ENCODE measurements at regions not wholly inside any gene's neighbourhood (a gene's known extent, or its start where the extent isn't known, plus 50 kb on each side); places are given as distances from the start of the nearest gene placed in this dataset.

DNA sequence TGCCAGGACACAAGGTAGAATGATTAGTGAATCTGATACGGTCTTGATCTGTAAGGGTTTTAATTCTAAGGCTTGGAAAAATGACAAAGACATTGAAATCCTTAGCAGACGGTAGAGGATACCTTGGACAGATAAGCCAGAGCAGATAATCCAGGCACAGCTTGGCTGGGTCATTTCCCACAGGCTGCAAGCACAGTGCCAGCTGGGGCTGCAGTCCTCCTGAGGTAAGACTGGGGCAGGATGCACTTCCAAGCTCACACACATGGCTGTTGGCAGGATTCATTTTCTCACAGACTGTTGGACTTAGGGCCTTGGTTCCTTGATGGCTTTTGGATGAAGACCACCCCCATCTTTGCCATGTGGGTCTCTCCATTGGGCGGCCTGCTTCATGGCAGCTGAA, 63.2 kb upstream of the BMPER start:
- TF ChIP-seq, protein P1, sequence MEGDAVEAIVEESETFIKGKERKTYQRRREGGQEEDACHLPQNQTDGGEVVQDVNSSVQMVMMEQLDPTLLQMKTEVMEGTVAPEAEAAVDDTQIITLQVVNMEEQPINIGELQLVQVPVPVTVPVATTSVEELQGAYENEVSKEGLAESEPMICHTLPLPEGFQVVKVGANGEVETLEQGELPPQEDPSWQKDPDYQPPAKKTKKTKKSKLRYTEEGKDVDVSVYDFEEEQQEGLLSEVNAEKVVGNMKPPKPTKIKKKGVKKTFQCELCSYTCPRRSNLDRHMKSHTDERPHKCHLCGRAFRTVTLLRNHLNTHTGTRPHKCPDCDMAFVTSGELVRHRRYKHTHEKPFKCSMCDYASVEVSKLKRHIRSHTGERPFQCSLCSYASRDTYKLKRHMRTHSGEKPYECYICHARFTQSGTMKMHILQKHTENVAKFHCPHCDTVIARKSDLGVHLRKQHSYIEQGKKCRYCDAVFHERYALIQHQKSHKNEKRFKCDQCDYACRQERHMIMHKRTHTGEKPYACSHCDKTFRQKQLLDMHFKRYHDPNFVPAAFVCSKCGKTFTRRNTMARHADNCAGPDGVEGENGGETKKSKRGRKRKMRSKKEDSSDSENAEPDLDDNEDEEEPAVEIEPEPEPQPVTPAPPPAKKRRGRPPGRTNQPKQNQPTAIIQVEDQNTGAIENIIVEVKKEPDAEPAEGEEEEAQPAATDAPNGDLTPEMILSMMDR (IDR thresholded peaks at IDR 0.05): no peak
- TF ChIP-seq POLR2A (IDR thresholded peaks at IDR 0.05): no peak

All from upper lobe of left lung (tissue), 4 donors.